Esophagus muscularis mucosa (tissue), 4 donors: ENCODE measurements at regions not wholly inside any gene's neighbourhood (a gene's known extent, or its start where the extent isn't known, plus 50 kb on each side); places are given as distances from the start of the nearest gene placed in this dataset.

ENCODE experiments used
- EP300 ChIP-seq: sonication (generic); formaldehyde crosslinking; IDR thresholded peaks from one replicate; pipeline ENCODE4 v1.6.1; 2017; ENCODE audit warnings: antibody characterized with exemption
- POLR2A ChIP-seq: fragments of 450-650 bp; IDR thresholded peaks from one replicate; pipeline ENCODE4 v1.6.1; 2017; ENCODE audit warnings: antibody characterized with exemption, moderate library complexity, mild to moderate bottlenecking, low read depth
- POLR2AphosphoS5 ChIP-seq, 2 donors: sonication (generic); formaldehyde crosslinking; IDR thresholded peaks; one replicate each; pipeline ENCODE4 v1.6.1; 2017; ENCODE audit warnings: antibody characterized with exemption in 2 of 2
- TF ChIP-seq, protein P1 (sequence below), 3 experiments: fragments of 200-600 bp in 2 of 3; fragments of 450-650 bp in 1 of 3; sonication (generic) in 2 of 3; IDR thresholded peaks; one replicate each; pipeline ENCODE4 v1.5.1; 2017 to 2019; ENCODE audit warnings: antibody characterized with exemption in 3 of 3, mild to moderate bottlenecking in 2 of 3, moderate library complexity in 1 of 3

DNA sequence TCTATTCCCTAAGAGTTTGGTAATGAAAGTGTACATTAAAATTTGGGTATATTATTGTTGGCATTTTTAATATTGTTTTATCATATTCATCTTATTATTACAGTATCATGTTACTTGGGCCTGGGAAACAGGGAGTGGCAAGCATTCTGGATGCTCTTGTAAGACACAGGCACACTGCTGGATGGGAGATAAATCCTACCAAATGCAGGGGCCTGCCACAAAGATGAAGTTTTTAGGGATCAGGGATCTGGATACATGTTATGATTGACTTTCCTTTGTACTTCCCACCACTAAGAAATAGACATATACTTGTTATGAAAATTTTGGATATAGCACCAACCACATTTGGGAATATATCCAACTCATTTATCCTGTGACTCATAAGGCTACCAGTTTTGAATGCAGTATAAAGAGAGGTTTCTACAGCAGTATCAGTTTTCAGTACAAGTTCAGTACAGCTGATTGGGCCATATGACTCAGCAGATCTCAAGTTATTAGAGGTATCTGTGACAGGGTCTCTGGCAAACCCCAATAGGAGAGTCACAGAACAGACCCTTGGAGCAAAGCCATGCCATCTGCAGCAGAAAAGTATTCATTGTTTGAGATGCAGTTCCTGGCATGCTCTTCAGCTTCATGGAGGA is 360.1 kb downstream of the DMAC1 start:
- TF ChIP-seq, protein P1, sequence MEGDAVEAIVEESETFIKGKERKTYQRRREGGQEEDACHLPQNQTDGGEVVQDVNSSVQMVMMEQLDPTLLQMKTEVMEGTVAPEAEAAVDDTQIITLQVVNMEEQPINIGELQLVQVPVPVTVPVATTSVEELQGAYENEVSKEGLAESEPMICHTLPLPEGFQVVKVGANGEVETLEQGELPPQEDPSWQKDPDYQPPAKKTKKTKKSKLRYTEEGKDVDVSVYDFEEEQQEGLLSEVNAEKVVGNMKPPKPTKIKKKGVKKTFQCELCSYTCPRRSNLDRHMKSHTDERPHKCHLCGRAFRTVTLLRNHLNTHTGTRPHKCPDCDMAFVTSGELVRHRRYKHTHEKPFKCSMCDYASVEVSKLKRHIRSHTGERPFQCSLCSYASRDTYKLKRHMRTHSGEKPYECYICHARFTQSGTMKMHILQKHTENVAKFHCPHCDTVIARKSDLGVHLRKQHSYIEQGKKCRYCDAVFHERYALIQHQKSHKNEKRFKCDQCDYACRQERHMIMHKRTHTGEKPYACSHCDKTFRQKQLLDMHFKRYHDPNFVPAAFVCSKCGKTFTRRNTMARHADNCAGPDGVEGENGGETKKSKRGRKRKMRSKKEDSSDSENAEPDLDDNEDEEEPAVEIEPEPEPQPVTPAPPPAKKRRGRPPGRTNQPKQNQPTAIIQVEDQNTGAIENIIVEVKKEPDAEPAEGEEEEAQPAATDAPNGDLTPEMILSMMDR (IDR thresholded peaks at IDR 0.05), result no peak
- no peak for TF ChIP-seq POLR2AphosphoS5 (IDR thresholded peaks at IDR 0.05)
- no peak for TF ChIP-seq POLR2A
- no peak for TF ChIP-seq EP300
